AG04450 (cell line): ENCODE measurements at regions not wholly inside any gene's neighbourhood (a gene's known extent, or its start where the extent isn't known, plus 50 kb on each side); places are given as distances from the start of the nearest gene placed in this dataset.
"Not testable (repeated sequence)": the region's sequence is repeated elsewhere in the genome, so short reads cannot be mapped to it uniquely, and the experiment has no call there.

Experiments
- CTCF ChIA-PET: fragments of 300-600, 350-600 bp; formaldehyde crosslinking; extraction: SDS; loops from one replicate; lab custom pipeline; 2022; ENCODE audit warnings: antibody characterized with exemption, inconsistent platforms; lab: Charles Lee
- POLR2A ChIA-PET: fragments of 350-600 bp; formaldehyde crosslinking; extraction: SDS; loops from one replicate; lab custom pipeline; 2021; ENCODE audit warnings: antibody characterized with exemption, inconsistent platforms; lab: Yijun Ruan, JAX
- DNase-seq: peaks from one replicate; pipeline ENCODE4 v3.0.0-alpha.2; 2011; ENCODE audit warnings: low read depth, low spot score
- H3K27ac ChIP-seq: one replicate; pipeline ENCODE4 v1.5.1; 2012; ENCODE audit warnings: low read depth, low read length, control low read depth
- H3K27me3 ChIP-seq: one replicate; pipeline ENCODE4 v1.6.0; 2012; ENCODE audit warnings: low read length; ENCODE audit not compliant: control insufficient read depth, insufficient read depth
- H3K4me3 ChIP-seq: 2 replicates; pipeline ENCODE4 v1.5.1; 2011; ENCODE audit warnings: mild to moderate bottlenecking, low read depth, low read length, control low read depth
- H3K9me3 ChIP-seq: 2 replicates; pipeline ENCODE4 v1.5.1; 2012; ENCODE audit warnings: low read length; ENCODE audit not compliant: control insufficient read depth, insufficient read depth
- TF ChIP-seq, protein P1 (sequence below): IDR thresholded peaks from 2 replicates; pipeline ENCODE4 v1.5.1; 2011; ENCODE audit warnings: low read depth, low read length, control low read depth, inconsistent platforms

DNA sequence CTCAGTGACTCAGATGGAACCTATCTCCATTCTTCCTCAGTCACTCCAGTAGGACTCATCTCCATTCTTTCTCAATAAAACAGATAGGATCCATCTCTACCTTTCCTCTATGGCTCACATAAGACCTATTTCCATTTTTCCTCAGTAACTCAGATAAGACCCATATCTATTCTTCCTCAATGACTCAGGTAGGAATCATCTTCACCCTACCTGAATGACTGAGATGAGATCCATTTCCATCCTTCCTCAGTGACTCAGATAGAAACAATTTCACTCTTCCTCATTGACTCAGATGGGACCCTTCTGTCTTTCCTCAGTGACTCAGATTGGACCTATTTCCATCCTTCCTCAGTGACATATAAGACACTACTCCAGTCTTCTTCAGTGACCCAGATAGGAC is 165.1 kb downstream of the FBXO4 start:
- no peaks in the 10 kb centered on the region for H3K27me3 ChIP-seq
- no peak for DNase-seq
- TF ChIP-seq, protein P1, sequence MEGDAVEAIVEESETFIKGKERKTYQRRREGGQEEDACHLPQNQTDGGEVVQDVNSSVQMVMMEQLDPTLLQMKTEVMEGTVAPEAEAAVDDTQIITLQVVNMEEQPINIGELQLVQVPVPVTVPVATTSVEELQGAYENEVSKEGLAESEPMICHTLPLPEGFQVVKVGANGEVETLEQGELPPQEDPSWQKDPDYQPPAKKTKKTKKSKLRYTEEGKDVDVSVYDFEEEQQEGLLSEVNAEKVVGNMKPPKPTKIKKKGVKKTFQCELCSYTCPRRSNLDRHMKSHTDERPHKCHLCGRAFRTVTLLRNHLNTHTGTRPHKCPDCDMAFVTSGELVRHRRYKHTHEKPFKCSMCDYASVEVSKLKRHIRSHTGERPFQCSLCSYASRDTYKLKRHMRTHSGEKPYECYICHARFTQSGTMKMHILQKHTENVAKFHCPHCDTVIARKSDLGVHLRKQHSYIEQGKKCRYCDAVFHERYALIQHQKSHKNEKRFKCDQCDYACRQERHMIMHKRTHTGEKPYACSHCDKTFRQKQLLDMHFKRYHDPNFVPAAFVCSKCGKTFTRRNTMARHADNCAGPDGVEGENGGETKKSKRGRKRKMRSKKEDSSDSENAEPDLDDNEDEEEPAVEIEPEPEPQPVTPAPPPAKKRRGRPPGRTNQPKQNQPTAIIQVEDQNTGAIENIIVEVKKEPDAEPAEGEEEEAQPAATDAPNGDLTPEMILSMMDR, result no peak
- POLR2A ChIA-PET, result no interaction called here
- H3K27ac ChIP-seq, result no peak overlapping the region
- no peaks in the 10 kb centered on the region for H3K9me3 ChIP-seq
- no peak overlapping the region for H3K4me3 ChIP-seq
- CTCF ChIA-PET, result no interaction called here

DNA sequence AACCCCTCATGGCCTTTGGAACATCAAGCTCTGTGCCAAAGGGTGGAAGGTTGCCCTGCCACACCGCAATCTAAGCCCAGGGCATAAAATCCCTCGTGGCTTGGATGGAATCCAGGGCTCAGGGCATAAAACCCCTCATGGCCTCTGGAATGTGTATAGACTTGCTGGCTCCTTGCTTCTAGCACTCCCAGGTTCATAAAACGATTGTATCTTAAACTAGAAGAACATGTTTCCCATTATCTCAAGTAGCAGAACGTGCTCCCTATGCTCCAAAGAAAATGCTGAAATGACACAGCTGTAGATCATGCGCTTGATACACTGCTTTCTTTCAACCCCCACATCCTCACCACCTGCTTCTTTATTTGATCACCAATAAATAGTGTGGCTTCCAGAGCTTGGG is 174.8 kb downstream of the FBXO4 start:
- DNase-seq, H3K4me3 ChIP-seq, H3K27me3 ChIP-seq, POLR2A ChIA-PET, H3K27ac ChIP-seq, H3K9me3 ChIP-seq: not testable (repeated sequence)
- CTCF ChIA-PET, result interaction anchor here (0.6 kb wide), 1 partner anchor 48 kb away, joined by 3 read pairs; no protein-coding TSS in a partner anchor

DNA sequence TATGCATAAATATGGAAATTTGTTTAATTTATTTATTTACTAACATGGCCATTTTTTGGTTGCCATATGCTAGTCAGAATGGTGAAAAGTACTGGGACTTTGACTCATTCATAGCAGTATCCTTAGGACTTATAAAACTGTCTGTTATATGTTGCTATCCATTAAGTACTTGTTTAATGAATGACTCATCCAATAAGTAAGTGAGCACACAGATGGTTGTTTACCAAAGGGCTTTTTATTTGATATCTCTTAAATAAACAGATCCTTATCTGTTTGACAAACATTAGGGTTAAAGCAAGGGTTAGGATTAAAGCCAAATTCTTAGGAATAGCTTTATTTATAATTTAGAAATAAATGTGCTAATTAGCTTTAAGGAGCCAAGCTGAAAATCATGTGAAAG is 183.4 kb downstream of the FBXO4 start:
- POLR2A ChIA-PET, result no interaction called here
- H3K9me3 ChIP-seq, result peaks cover 5% of the 10 kb centered on the region; the same call in 1 of the 2 replicates
- no peak for DNase-seq
- H3K27me3 ChIP-seq, result no peaks in the 10 kb centered on the region
- no peak overlapping the region for H3K4me3 ChIP-seq
- CTCF ChIA-PET, result no interaction called here
- TF ChIP-seq, protein P1, result no peak
- no peak overlapping the region for H3K27ac ChIP-seq

DNA sequence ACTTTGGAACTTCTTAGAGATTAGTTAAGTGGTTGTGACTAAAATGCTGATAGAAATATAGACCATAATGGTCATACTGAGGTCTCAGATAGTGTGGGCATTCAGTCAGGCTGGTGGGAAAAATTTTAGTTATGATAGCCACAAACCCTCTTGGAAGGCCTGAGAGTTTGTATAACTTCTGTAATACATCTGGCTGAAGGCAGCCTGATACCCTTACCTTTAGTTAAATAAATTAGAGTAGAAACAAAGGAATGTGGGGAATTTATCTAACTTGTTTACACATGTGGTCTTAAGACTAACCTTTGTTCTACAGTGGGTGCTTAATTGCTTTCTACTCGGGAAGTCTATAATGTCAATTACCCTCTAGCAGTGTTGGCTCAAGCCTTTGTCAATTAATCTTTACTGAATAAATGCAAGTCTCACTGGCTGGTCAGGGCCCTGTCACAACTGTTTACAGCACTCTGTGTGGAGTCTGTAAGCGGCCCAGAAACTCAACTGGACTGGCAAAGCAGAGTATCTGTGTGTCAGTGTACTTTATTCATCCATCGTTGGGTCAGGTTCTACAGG is 184.0 kb downstream of the FBXO4 start:
- POLR2A ChIA-PET, result no interaction called here
- no peak for DNase-seq
- Histone ChIP-seq H3K27me3 (no peaks in the 10 kb centered on the region), H3K27ac (no peak overlapping the region), H3K9me3 (peaks cover 5% of the 10 kb centered on the region; the same call in 1 of the 2 replicates), H3K4me3 (no peak overlapping the region)
- CTCF ChIA-PET, result no interaction called here
- TF ChIP-seq, protein P1, result no peak

DNA sequence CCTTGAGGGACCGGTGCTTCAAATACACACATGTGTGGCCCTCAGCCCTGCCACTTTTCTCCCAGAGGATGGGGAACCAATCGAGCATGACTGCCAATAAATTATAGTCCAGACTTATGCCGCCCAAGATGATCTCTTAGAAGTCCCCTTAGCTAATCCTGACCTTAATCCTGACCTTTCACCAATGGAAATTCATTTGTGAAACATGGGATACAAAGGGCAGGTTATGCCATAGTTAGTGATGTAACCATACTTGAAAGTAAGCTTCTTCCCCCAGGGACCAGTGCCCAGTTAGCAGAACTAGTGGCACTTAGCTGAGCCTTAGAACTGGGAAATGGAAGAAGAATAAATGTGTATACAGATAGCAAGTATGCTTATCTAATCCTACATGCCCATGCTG is 190.6 kb downstream of the FBXO4 start:
- POLR2A ChIA-PET, H3K9me3 ChIP-seq, H3K27me3 ChIP-seq, CTCF ChIA-PET, H3K27ac ChIP-seq, H3K4me3 ChIP-seq, DNase-seq: not testable (repeated sequence)

DNA sequence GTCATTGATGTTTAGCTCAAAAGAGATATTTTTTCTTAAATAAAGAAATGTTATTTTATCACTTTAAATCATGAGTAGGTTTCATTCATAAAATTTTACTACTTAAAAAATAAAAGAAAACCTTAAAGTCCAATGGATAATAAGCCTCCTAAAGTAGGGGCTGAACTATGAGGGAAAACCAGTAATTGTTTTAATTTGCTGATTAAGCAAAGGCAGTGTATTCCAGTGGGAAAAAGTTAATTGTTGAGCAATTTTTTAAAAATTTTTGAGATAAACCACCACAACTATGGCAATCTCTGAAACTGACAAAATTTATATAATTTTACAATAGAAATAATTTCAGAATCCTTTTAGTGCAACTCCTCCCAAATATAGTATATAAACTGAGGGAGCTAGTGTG is 195.0 kb downstream of the FBXO4 start:
- H3K9me3 ChIP-seq, result no peaks in the 10 kb centered on the region; the same call in 1 of the 2 replicates
- CTCF ChIA-PET, result no interaction called here

More for the DNA sequence above, 195.0 kb downstream of the FBXO4 start:
- POLR2A ChIA-PET, result no interaction called here
- no peak overlapping the region for H3K27ac ChIP-seq
- TF ChIP-seq, protein P1, result no peak
- no peak overlapping the region for H3K4me3 ChIP-seq
- H3K27me3 ChIP-seq, result no peaks in the 10 kb centered on the region
- no peak for DNase-seq
